Right lobe of liver (tissue), 6 donors: ENCODE measurements at regions not wholly inside any gene's neighbourhood (a gene's known extent, or its start where the extent isn't known, plus 50 kb on each side); places are given as distances from the start of the nearest gene placed in this dataset.
"Not testable (repeated sequence)": the region's sequence is repeated elsewhere in the genome, so short reads cannot be mapped to it uniquely, and the experiment has no call there.

ENCODE experiments used
- ATAC-seq, 4 donors: fragments of 200-7000 bp; cut with Tn5 transposase; one replicate each; pipeline ENCODE4 v1.9.1; 2020; ENCODE audit warnings: mild to moderate bottlenecking in 4 of 4, moderate library complexity in 4 of 4
- DNase-seq, 3 donors: peaks; one replicate each; pipeline ENCODE4 v3.0.0-alpha.2; 2020
- H3K27ac ChIP-seq, 3 donors: fragments of 200-600 bp; one replicate each; pipeline ENCODE4 v1.8.0; 2022
- H3K27me3 ChIP-seq, 2 donors: fragments of 200-600 bp; one replicate each; pipeline ENCODE4 v1.8.0; 2022
- H3K36me3 ChIP-seq, 4 donors: fragments of 200-600 bp; sonication (generic) in 1 of 4; one replicate each; pipeline versions ENCODE4 v1.5.1 to v1.8.0; 2017 to 2022; ENCODE audit warnings: control low read depth in 1 of 4
- H3K4me1 ChIP-seq, 4 donors: fragments of 200-600 bp; sonication (generic) in 1 of 4; one replicate each; pipeline versions ENCODE4 v1.5.1 to v1.8.0; 2017 to 2022; ENCODE audit warnings: control low read depth in 1 of 4
- H3K4me3 ChIP-seq, 3 donors: fragments of 200-600 bp; one replicate each; pipeline ENCODE4 v1.8.0; 2022
- H3K9me3 ChIP-seq, 4 donors: fragments of 200-600 bp; sonication (generic) in 1 of 4; one replicate each; pipeline versions ENCODE4 v1.5.1 to v1.8.0; 2017 to 2022; ENCODE audit warnings: control low read depth in 1 of 4
- CTCF ChIP-seq, 4 donors: fragments of 200-600 bp in 3 of 4; fragments of 450-650 bp in 1 of 4; IDR thresholded peaks; one replicate each; pipeline versions ENCODE4 v1.5.1 to v1.8.0; 2016 to 2022; ENCODE audit warnings: antibody characterized with exemption in 4 of 4, mild to moderate bottlenecking in 2 of 4
- POLR2A ChIP-seq: fragments of 450-650 bp; IDR thresholded peaks from one replicate; pipeline ENCODE4 v1.6.1; 2017; ENCODE audit warnings: antibody characterized with exemption, mild to moderate bottlenecking
- WGBS: methylation state at CpG from one replicate; pipeline ENCODE4 v1.1.6; 2018; ENCODE audit warnings: low coverage, low lambda C conversion rate; ENCODE audit not compliant: insufficient coverage; ENCODE audit errors: missing lambda C conversion rate; 5-methylcytosine and 5-hydroxymethylcytosine counted together
- intact Hi-C, 2 donors: fragments of 100-400 bp; cut with DNase I; formaldehyde crosslinking; loops; one replicate each; pipeline versions ENCODE4 v1.11.2 to v1.14.1; 2022
- donor health status: DM: no; HTN: yes; CAD: no.
- donor health status: DM: no; HTN: no; CAD: no.
- donor health status: DM: no; HTN: no; CAD: no.
- donor health status: DM: no; HTN: yes; CAD: no.
- donor health status: DM: no; HTN: yes; CAD: no.

GRCh38 chr5:115424446-115424845 lies 120.1 kb downstream of the FEM1C start:
- H3K4me3 ChIP-seq: no peak overlapping the region
- H3K9me3 ChIP-seq: no peaks in the 10 kb centered on the region
- TF ChIP-seq POLR2A: no peak
- TF ChIP-seq CTCF (IDR thresholded peaks at IDR 0.05): no peak
- no peak overlapping the region for H3K27ac ChIP-seq
- H3K36me3 ChIP-seq: no peaks in the 10 kb centered on the region
- WGBS: 90% methylated on average over 3 of the region's 3 CpGs
- no peak for ATAC-seq
- intact Hi-C loops: no loop called here
- no peaks in the 10 kb centered on the region for H3K27me3 ChIP-seq
- DNase-seq: no peak
- no peaks in the 10 kb centered on the region for H3K4me1 ChIP-seq

GRCh38 chr5:115424030-115424429 lies 120.5 kb downstream of the FEM1C start:
- 52% methylated on average over 2 of the region's 5 CpGs for WGBS
- Histone ChIP-seq H3K27me3 (no peaks in the 10 kb centered on the region), H3K27ac (no peak overlapping the region), H3K4me3 (no peak overlapping the region), H3K36me3 (no peaks in the 10 kb centered on the region), H3K4me1 (no peaks in the 10 kb centered on the region), H3K9me3 (no peaks in the 10 kb centered on the region)
- no peak for DNase-seq
- TF ChIP-seq CTCF (IDR thresholded peaks at IDR 0.05): no peak
- intact Hi-C loops: no loop called here
- ATAC-seq: no peak

- DNase-seq (no peak), ATAC-seq (peak in 2 of 4 donors; percentile 42 to 54)
- WGBS: 56% methylated on average over 2 of the region's 5 CpGs
Measured at GRCh38 chr5:115423541-115423940, 121.0 kb downstream of the FEM1C start.

GRCh38 chr5:115423051-115423450 lies 121.5 kb downstream of the FEM1C start:
- ATAC-seq (no peak), DNase-seq (no peak)
- Histone ChIP-seq H3K27me3 (no peaks in the 10 kb centered on the region), H3K4me3 (no peak overlapping the region), H3K27ac (no peak overlapping the region), H3K36me3 (no peaks in the 10 kb centered on the region), H3K9me3 (no peaks in the 10 kb centered on the region), H3K4me1 (no peaks in the 10 kb centered on the region)
- TF ChIP-seq CTCF (IDR thresholded peaks at IDR 0.05): no peak
- TF ChIP-seq POLR2A: no peak
- WGBS: 83% methylated on average over 1 of the region's 1 CpG
- intact Hi-C loops: no loop called here

More at GRCh38 chr5:115423541-115423940, 121.0 kb downstream of the FEM1C start:
- H3K36me3 ChIP-seq: no peaks in the 10 kb centered on the region
- no peak overlapping the region for H3K27ac ChIP-seq
- H3K27me3 ChIP-seq: no peaks in the 10 kb centered on the region
- intact Hi-C loops: no loop called here
- H3K4me1 ChIP-seq: no peaks in the 10 kb centered on the region
- H3K9me3 ChIP-seq: no peaks in the 10 kb centered on the region
- H3K4me3 ChIP-seq: no peak overlapping the region
- TF ChIP-seq POLR2A (no peak), CTCF (IDR thresholded peaks at IDR 0.05) (no peak)

- H3K4me1 ChIP-seq, H3K36me3 ChIP-seq, ATAC-seq, H3K27ac ChIP-seq, DNase-seq, intact Hi-C loops, H3K27me3 ChIP-seq, H3K4me3 ChIP-seq, H3K9me3 ChIP-seq: not testable (repeated sequence)
- WGBS: no CpG with 5 or more reads among the region's 3 CpGs
Measured at GRCh38 chr5:115420812-115421211, 123.8 kb downstream of the FEM1C start.
